HG02981 (cell line): ENCODE measurements at regions not wholly inside any gene's neighbourhood (a gene's known extent, or its start where the extent isn't known, plus 50 kb on each side); places are given as distances from the start of the nearest gene placed in this dataset.

Experiments used
- ATAC-seq: cut with Tn5 transposase; IDR thresholded peaks from one replicate; pipeline ENCODE4 v1.9.1; 2021; ENCODE audit warnings: mild to moderate bottlenecking, moderate library complexity; ENCODE audit not compliant: unreplicated experiment

DNA sequence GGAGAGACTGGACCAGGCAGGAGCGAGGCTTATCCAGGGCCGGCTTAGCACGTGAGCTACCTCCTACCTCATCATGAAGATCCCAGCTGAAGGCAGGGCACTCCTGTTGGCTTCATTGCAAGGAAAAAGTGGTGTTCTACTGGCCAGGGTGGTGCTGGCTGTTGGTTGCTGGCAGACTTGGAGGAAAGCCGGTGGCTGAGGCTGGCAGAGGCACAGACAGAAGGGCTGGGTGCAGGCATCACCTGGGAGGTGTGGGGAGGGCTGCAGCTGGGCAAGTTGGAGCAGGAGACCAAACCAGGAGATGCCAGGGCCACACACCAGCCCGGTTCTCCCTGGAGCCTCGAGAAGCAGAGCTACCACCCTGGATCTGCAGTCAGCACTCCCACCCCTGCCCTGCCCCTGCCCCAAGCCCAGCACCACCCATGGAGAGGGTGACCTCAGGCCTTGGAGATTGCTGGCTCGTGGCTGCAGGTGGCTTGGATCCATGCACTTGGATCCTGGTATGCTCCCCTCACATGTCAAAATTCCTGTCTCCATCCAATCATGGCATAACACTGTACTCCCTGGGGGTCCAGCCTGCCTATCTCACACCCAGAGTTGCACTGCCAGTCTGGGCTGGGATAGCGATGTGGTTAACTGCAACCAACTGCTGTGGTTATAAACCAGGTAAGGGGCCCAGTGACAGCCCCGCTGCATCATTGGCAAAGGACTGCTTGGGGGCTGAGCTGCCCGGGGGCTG is 49.7 kb downstream of the GLI2 start:
- no peak for ATAC-seq

DNA sequence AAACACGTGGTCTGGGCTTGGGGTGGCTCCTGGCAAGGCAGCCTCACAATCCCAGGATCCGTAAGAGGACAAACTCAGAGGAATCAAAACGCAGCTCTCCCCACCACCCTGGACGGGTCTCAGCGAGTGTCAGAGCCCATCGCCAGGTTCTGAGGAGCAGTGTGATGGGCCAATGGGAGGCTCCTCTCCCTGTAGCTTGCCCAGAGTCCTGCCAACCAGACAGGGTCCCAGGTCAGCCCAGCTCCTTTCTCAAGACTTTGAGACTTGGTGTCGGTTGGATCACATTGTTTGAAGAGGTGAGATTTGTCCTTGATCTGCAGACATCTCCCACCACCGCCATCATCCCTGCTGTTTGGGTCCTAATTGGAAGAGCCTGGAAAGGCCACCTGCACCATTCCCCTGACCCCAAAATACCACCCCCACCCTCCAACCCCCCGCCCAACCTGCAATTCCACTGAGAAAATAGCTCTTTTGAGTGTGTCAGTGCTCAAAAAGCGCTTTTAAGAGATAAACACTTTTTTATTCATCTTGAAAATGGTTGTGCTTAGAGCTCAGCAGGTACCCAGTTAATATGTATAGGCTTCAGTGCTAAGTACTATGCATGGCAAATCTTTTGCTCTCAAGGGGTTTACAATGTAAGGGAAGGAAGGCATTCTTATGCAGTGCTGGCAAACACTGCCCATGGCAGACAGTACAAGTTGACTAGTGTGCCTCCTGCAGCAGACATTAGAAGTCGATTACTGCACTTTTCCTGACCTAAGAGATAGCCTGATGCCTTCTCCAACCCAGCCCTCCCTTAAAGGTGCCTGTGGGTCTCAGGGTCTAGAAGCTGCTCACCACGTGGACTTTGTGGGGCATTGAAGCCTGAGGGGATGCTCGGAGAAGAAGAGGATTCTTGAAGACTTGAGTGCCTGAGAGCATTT is 50.6 kb downstream of the GLI2 start:
- ATAC-seq, result no peak

DNA sequence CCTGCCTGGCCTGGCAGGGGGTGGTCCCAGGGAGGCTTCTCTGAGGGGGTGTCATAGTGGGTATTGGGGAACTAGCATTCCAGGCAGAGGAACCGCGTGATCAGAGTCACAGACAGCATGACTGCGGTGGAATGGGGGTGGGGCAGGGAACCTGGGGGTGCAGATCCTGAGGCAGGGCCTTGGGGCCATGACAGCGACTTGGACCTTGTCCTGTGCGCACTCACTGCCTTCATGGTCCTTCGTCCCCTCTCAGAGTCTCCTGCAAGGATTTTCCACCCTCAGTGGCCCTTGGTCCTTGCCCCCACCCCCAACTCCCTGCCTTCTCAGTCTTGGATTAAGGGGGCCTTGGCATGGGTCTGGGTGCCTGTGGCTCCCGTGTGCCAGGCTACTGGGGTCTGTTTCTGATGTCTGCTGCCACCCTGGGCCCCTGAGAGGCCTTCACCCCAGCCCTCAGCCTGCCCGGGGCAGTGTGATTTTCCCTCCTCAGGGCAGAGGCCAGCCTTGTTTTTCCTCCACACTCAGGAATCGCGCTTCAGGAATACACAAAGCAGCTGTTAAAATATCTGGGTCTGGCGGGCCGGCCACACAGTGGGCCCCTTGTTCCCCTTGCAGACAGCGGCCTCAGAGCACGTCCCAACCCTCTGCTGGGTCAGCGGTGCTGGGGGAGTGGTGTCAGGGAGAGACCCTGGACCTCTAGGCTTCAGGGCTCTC is 51.6 kb downstream of the GLI2 start:
- no peak for ATAC-seq

DNA sequence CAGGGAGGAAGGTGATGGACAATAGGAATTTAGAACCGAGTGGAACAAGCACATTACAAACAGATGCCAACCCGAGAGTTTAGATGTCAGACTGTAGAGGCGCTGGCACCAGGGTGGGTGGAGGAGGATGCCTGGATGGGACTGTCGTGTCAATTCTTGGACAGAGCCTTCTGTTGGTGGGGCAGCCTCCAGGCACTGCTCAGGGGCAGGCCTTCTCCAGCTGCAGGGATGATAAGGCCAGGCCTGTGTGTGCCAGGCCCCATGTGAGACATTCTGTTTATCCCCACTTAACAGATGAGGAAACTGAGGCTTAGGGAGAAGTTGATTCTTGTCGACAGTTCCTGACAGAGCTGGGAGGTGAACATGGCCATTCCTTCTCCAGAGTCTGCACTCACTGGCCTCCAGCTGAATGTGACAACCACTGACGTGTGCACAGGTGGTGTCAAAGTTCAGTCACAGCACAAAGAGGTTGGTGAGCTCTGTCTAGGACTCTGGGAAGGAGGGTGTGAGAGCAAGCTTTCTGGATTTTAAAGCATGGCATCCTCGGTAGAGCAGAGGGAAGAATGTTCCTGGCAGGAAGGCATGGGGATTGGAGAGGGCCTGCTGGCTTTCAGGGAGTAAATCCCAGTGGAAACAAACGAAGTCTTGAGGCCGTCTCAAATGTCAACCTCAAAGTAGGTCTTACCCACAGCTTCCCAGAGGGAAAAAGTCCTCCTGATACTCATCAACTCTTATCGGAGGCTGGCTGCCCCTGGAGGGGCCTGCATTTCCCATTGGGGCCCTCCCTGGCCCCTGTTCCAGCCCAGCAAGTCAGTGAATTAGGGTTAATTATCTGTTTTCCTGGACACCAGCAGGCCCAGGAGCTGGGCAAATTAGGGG is 52.4 kb downstream of the GLI2 start:
- no peak for ATAC-seq

DNA sequence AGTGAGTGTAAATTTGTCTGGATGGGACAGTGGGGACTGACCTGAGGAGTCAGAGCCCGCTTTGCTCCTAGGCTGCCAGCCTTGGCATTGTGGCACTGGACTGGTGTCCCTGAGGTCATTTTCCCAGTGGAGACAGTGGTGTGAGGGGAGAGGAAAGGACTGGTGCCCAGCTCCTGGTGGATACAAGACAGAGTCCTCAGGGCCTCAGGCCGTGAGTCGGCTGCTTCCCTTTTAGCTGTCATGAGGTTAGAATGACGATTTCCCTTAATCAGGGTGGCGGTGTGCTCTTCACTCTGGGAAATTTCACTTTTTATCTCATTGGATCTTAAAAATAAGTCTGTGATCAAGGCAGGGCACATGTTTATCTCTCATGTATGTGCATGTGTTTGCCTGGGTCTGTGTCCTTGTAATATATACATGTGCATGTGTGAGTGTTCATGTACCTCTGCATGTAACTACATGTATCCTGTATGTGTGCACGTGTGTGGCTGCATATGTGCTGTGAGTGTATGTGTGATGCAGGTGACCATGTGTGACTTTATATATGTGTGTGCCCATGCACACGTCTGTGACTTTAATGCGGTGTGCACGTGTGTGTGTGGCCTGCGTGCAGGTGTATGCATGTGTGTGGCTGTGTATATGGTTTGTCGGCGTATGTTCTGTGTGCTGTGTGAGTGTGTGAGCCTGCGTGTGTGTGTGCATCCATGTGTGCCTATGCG is 55.7 kb downstream of the GLI2 start:
- no peak for ATAC-seq

DNA sequence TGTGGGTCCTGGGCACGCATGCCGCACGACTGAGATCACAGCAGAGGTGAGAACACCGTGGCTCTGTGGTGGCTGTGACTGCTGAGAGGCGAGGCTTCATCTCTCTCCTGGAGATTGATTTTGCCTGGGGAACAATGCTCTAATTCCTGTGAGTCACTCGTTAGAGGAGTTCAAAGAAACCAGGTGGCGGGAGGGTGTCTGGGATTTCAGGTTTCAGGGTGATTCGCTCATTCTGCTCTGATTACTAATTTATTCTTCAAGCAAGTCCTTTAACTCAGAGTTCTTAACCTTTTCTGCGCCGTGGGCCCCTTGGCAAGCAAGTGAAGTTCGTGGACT is 56.3 kb downstream of the GLI2 start:
- ATAC-seq, result no peak

DNA sequence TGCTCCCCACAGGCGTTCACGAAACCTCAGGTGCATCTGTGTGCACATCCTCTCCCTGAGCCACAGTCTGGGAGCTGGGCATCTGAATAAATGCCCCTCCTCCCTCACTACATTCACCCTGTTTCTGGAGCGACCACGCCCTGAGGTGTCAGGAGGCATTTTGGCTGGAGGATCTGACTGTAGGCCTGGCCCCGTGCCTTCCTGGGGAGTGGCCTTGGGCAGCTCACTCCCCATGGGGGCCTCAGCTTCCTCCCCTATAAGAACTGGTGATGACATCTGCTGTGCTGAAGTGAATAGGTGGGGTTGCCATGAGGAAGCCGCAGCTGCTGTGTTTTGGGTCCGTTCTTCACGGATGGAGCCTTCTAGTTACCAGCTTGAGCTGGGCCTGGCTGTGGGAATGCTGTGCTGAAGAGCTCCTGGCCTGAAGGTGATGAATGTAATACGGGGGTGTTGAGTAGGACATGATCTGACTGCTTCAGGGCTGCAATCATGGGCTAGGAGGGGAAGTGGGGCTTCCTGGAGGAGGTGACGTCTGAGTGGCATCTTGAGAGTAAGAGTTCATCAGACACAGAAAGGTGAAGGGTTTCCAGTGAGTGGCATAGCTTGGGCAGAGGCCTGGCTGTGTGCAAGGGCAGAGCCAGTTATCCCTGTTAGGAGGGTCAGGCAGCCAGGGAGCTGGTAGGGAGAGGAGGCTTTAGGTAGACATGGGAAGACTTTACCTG is 58.2 kb downstream of the GLI2 start:
- ATAC-seq, result no peak

DNA sequence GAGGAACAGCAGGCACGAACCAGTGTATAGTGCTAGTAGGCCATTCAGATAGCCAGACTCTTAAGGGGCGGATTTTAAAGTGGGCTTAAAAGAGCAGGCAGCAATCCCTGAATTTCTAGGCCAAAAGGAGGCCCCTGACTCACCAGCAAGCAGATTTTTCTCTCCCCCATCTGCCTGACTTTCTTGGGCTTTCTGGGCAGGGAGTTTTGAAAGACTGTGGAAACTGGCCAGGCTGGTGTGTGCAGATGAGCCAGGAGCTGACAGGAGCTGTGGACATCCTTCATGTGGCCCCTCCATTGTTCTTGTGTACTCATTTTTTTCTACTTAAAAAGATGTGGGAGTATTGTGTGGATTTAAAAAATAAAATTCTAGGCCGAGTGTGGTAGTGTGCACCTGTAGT is 59.0 kb downstream of the GLI2 start:
- ATAC-seq, result no peak

DNA sequence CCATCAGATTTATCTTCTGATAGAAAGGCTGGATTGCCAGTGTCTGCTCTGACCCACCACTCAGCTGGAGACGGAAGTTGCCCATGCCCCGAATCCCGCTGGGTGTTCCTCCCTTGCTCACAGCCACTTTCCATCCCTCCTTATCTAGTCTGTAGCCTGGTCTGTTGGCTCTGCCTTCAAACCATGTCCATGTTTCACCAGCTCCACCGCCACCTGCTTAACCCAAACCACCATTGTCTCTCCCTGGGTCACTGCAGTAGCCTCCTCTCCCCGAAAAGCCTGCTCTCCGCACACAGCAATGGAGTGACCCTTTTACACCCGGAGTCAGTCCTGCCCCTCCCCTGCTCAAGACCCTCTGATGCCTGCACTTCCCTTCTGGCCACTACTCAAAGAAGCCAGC is 60.4 kb downstream of the GLI2 start:
- ATAC-seq, result no peak

DNA sequence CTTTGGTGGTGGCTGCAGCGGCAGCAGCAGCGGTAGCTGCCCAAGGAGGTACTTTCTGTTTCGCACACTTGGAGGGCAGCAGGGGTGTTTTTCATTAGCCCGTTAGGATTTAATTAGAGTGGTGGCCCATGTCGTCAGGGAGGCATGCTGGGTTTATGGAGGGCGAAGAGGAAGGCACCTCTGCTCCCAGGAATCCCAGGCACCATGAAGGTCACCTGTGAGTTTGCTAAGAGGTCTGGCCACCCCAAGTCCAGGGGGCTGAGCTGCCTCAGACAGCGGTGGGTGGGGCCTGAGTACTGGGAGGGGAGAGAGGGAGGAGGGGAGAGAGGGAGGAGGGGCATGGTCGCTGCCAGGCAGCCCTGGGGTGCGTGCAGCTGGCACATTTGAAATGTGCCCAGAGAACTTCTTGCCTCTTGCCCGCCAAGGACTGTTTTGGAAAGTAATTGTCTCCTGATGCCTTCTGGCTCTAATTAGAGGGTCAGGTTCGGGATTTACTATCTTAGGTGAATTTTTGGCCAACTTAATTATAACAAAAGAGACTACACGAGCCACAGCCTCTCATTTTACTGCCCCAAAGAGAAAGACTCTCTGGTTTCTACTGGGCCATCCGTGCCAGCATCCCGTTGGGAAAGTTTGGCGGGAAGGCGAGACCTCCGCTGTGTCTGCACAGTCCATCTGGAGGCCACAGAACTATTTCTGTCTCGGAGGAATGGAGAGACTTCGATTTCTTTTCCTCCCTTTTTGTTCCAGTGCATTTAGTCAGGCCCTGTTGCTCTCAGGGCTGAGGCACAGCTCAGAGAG is 62.0 kb downstream of the GLI2 start:
- ATAC-seq, result no peak

DNA sequence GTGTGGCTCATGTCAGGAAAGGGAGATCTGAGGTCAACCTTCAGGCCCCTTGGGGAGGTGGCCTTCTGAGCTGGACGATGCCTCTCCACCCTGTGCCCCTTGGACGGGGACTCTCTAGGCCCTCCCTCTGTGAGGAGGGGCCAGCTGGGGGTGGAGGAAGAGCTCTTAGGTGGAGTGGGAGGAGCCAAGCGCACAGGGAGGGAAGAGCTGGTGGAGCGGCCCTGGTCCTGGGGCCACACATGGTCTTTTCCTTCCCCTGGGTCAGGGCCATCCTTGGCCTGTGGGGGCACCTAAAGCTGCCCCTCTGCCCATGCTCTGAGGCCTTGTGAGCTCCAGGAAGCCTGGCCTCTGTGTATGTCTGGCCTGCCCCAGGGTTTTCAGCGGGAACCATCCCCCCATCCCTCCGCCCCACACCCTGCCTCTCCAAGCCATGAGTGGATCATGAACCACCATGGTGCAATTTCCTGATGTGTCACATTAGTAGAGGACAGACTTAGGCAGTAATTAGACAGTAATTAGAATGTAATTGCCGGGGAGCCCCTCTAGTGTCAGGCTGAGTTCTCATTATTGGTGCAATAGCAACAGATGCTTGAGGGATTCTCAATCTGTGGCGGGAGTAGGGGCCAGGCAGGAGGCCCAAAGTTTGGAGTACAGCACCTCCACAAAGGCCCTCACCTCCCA is 63.0 kb downstream of the GLI2 start:
- ATAC-seq, result no peak

DNA sequence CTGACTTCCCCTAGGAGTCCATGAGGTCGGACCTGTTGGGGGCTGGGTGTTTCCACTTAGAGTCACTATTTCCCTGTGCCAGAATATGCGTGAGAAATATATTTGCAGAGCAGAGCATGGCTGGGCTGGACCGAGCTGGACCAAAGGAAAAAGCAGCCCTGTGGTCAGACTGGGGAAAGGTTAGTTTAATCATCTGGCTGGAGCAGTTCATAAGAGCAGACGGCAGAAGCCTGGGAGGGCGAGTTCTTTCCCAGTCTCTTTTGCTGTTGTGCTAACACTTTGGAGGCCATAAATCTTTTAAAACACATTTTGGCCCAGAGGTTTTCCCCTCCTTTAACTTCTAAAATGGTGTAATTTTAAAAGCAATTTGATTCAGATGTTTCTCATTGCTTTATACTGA is 66.5 kb downstream of the GLI2 start:
- ATAC-seq, result no peak

DNA sequence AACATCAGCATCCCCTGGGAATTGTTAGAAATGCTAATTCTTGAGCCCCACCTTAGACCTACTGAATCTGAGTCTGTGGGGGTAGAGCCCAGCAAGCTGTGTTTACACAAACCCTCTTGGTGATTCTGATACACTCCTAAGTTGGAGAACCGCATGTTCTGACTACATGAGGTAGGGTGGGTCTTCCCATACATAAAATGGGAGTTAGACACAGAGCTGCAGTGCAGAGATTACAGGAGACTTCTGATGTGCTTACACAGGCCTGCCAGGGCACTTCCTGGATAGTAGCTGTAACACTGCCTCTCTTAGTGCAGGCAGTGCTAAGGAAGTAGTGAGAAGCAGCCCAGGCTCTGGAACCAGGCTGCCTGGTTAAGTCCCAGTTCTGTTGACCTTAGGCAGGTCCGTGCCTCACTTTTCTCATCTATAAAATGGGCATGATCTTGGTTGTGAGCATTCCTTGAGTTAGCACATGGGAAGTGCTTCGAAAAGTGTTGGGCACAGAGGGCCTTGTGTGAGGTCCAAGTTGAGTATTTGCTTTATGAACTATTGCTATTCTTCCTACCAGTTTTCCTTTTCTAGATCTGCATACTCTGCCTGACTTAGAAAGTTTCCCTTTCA is 67.3 kb downstream of the GLI2 start:
- no peak for ATAC-seq

DNA sequence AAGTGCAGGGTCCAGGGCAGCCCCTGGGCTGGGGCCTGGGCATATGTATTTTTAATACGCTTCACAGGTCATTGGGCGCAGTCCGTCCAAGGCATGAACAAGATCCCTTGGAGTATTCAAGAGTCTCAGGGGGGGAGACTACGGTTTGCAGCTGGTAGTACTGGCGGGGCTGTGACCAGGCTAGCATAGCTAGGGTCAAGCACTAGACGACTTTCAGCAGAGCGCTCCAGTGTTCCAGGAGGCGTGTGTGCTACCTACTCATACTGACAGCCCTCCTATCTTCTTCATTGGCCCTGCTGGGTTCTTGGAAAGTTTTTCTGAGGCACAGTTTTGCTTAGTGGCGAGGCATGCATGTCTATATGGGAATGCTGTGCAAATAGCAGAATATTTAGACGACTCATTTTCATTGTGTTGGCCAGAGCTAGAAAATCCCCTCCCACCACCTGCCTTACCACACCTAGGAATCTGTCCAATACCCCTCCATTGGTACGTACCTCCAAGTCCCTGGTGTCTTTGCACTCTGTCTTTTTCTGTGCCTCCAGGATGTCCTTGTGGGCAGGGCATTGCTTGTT is 68.2 kb downstream of the GLI2 start:
- no peak for ATAC-seq

DNA sequence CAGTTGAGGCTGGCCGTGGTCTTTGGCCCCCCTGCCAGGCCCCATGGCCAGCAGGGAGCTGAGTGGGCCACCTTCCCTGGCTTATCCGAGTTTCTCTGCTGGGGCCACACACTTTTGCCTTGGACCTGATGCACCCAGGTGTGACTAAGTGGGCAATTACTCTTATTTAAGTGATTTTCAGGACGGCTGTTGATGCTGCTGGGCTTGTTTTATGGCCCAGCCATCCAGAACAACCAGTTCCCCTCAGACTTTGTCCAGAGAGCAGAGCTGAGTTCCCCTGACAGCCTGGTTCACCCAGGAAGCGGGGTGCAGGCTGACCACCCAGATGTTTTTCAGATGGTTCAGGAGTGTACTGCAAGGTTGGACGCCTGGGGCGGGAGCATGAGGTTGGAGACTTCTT is 68.8 kb downstream of the GLI2 start:
- no peak for ATAC-seq

DNA sequence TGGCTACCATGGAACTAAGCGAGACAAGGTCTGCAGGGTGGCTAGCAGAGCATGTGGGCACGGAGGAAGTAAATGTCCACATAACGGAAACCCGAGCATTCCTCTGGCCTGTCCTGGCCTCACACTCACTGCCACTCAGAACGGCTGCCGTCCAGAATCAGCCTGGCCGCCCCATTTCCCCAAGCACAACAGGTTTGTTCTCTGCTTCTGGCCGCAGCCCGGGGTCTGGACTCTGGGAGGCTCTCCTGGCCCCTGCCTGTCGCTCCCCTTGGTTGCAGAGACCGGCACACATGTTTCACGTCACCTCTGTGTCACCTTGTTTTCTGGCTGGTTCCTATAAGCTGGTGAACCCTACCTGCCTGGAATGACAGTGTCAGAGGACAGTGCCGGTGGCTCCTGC is 69.3 kb downstream of the GLI2 start:
- no peak for ATAC-seq

DNA sequence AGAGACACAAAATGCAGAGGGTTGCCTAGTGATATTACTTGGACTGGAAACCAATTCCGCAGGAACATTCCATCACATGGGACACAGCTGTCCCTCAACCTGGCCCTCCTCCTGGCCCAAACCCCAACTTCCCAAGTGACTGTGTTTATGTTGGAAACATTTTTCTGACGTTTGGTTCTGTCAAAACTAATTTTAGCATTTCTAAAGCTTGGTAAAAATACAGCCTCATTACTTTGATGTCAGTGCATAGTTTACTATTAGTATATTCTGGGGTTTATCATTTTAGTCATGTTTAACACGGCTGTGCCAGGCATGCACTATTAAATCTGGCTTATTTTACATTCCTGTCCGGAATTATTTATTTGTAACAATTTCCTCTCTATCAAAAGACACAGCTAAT is 69.9 kb downstream of the GLI2 start:
- no peak for ATAC-seq
